ENCODE measurements at regions not wholly inside any gene's neighbourhood (a gene's known extent, or its start where the extent isn't known, plus 50 kb on each side); places are given as distances from the start of the nearest gene placed in this dataset.

DNA sequence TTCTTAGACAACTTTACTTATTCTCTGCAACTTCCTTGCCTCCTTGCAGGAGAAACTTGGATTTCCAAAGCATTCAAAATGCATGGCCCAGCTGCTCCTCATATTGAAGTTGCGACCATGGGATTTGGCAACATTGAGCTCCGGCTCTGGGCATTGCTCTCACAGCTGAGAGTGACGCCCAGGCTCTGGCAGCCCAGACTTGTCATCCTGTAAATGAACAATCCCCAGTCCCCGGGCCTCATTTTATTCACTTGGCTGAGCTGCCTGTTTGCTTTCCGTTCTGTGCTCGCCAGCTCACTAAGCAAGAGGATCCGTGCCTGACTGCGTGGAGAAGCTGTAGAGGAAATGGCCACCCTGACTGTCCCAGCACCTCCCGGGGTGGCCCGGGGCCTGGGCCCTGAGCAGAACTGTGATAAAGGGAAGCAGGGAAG is 119.5 kb upstream of the CD93 start:
- TF ChIP-seq, protein P1, sequence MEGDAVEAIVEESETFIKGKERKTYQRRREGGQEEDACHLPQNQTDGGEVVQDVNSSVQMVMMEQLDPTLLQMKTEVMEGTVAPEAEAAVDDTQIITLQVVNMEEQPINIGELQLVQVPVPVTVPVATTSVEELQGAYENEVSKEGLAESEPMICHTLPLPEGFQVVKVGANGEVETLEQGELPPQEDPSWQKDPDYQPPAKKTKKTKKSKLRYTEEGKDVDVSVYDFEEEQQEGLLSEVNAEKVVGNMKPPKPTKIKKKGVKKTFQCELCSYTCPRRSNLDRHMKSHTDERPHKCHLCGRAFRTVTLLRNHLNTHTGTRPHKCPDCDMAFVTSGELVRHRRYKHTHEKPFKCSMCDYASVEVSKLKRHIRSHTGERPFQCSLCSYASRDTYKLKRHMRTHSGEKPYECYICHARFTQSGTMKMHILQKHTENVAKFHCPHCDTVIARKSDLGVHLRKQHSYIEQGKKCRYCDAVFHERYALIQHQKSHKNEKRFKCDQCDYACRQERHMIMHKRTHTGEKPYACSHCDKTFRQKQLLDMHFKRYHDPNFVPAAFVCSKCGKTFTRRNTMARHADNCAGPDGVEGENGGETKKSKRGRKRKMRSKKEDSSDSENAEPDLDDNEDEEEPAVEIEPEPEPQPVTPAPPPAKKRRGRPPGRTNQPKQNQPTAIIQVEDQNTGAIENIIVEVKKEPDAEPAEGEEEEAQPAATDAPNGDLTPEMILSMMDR (IDR thresholded peaks at IDR 0.05), result no peak
- no peak for TF ChIP-seq POLR2A (IDR thresholded peaks at IDR 0.05)

All from testis (tissue), 2 donors.